Spleen (tissue), 7 donors: ENCODE measurements at regions not wholly inside any gene's neighbourhood (a gene's known extent, or its start where the extent isn't known, plus 50 kb on each side); places are given as distances from the start of the nearest gene placed in this dataset.

ENCODE experiments used
- CTCF ChIP-seq, 11 experiments: fragments of 200-600 bp in 7 of 11; fragments of 450-650 bp in 4 of 11; sonication (generic) in 4 of 11; IDR thresholded peaks in 8 of 11; conservative IDR thresholded peaks in 3 of 11; 1 replicate in 7 of 11; 2 replicates in 4 of 11; pipeline versions ENCODE4 v1.4.0 to v1.8.0; 2016 to 2021; ENCODE audit warnings: antibody characterized with exemption in 11 of 11, inconsistent platforms in 4 of 11, mild to moderate bottlenecking in 1 of 11
- POLR2A ChIP-seq, 3 donors: fragments of 450-650 bp; IDR thresholded peaks; one replicate each; pipeline ENCODE4 v1.5.1; 2017; ENCODE audit warnings: antibody characterized with exemption in 3 of 3, mild to moderate bottlenecking in 1 of 3
- donor health status: DM: no; HTN: no; CAD: no; lungs with moderate emphysema.
- donor health status: DM: no; HTN: no; CAD: no.
- donor health status: DM: no; HTN: no; CAD: no.

- no peak for TF ChIP-seq CTCF (IDR thresholded peaks at IDR 0.05 in 8 of 11, conservative IDR thresholded peaks at IDR 0.05 in 3 of 11)
- no peak for TF ChIP-seq POLR2A (IDR thresholded peaks at IDR 0.05)
Observed at GRCh38 chr2:52934920-52935640, 832.5 kb upstream of the CHAC2 start.
